K562 (cell line): ENCODE measurements at regions not wholly inside any gene's neighbourhood (a gene's known extent, or its start where the extent isn't known, plus 50 kb on each side); places are given as distances from the start of the nearest gene placed in this dataset.

Experiments used
- ATAC-seq: fragments of 200-7000 bp; cut with Tn5 transposase; 3 replicates; pipeline ENCODE4 v1.9.1; 2020; ENCODE audit warnings: moderate library complexity
- BruUV-seq: library from RNA; stranded (reverse); fragments of 400-500 nt; replicated peaks from 2 replicates; lab custom pipeline; 2021; lab: Mats Ljungman, UMichigan
- CTCF ChIA-PET: fragments of 300-600 bp; formaldehyde crosslinking; extraction: SDS; loops from one replicate; lab custom pipeline; 2021; ENCODE audit warnings: low intra/inter-chr PET ratio; lab: Yijun Ruan, JAX
- POLR2A ChIA-PET: fragments of 300-600, 350-650 bp; sonication (Branson Sonifier 250); formaldehyde crosslinking; extraction: SDS; loops from one replicate; lab custom pipeline; 2021; ENCODE audit warnings: antibody characterized with exemption, inconsistent platforms; lab: Yijun Ruan, JAX
- DNase-seq, 4 experiments: peaks; one replicate each; pipeline versions ENCODE4 v3.0.0 to v3.0.0-alpha.2; 2011 to 2018; ENCODE audit warnings: low spot score in 3 of 4, mixed read lengths in 3 of 4; ENCODE audit errors: extremely low read depth in 1 of 4
- FAIRE-seq: peaks from 2 replicates; lab custom pipeline; 2011; peaks lifted over from hg19 to GRCh38; lab: Jason Lieb, UNC
- H2AFZ ChIP-seq: 2 replicates; pipeline ENCODE4 v1.6.0; 2011; ENCODE audit warnings: low read depth, low read length, control low read depth, inconsistent platforms
- H3K27ac ChIP-seq: fragments of 200-600 bp; 3 replicates; pipeline ENCODE4 v1.8.0; 2011; ENCODE audit warnings: low read depth, mild to moderate bottlenecking, control low read depth, inconsistent platforms, low read length, moderate library complexity, mixed read lengths; ENCODE audit errors: extremely low read depth
- H3K27me3 ChIP-seq, 2 experiments: fragments of 300-600 bp in 1 of 2; 2 replicates in 1 of 2; 3 replicates in 1 of 2; pipeline versions ENCODE4 v1.6.0 to v1.8.0; 2011; ENCODE audit warnings: inconsistent platforms in 2 of 2, low read length in 2 of 2, mild to moderate bottlenecking in 1 of 2, mixed read lengths in 1 of 2, moderate library complexity in 1 of 2; ENCODE audit not compliant: control insufficient read depth in 2 of 2, insufficient read depth in 2 of 2
- H3K36me3 ChIP-seq: fragments of 300-600 bp; 3 replicates; pipeline ENCODE4 v1.8.0; 2011; ENCODE audit warnings: mild to moderate bottlenecking, low read length, inconsistent platforms; ENCODE audit not compliant: control insufficient read depth, insufficient read depth
- H3K4me1 ChIP-seq, 2 experiments: fragments of 200-600 bp in 1 of 2; replicated peaks in 1 of 2; 2 replicates in 1 of 2; 3 replicates in 1 of 2; pipeline versions ENCODE4 v1.5.1 to v1.8.0; 2011; ENCODE audit warnings: inconsistent platforms in 2 of 2, low read length in 2 of 2, mild to moderate bottlenecking in 1 of 2, mixed read lengths in 1 of 2, moderate library complexity in 1 of 2; ENCODE audit not compliant: control insufficient read depth in 2 of 2, insufficient read depth in 2 of 2
- H3K4me2 ChIP-seq: 2 replicates; pipeline ENCODE4 v1.6.1; 2011; ENCODE audit warnings: low read length, control low read depth, inconsistent platforms, mixed read lengths; ENCODE audit not compliant: insufficient read depth
- H3K4me3 ChIP-seq: fragments of 200-600 bp; sonication (generic), shearing (Covaris generic); 2 replicates; pipeline ENCODE4 v1.5.1; 2016; ENCODE audit warnings: control low read depth, inconsistent platforms
- H3K79me2 ChIP-seq: fragments of 200-600 bp; 3 replicates; pipeline ENCODE4 v1.8.0; 2011; ENCODE audit warnings: low read length, inconsistent platforms; ENCODE audit not compliant: control insufficient read depth, insufficient read depth
- H3K9ac ChIP-seq, 2 experiments: 2 replicates each; pipeline versions ENCODE4 v1.6.0 to v1.6.1; 2011; ENCODE audit warnings: low read depth in 2 of 2, low read length in 2 of 2, control low read depth in 1 of 2, inconsistent platforms in 1 of 2, mild to moderate bottlenecking in 1 of 2, mixed read lengths in 1 of 2; ENCODE audit not compliant: insufficient read depth in 1 of 2
- H3K9me1 ChIP-seq: one replicate; pipeline ENCODE4 v1.6.0; 2011; ENCODE audit warnings: inconsistent platforms, mild to moderate bottlenecking, low read length, moderate library complexity; ENCODE audit not compliant: control insufficient read depth, insufficient read depth
- H3K9me3 ChIP-seq: replicated peaks from 2 replicates; pipeline ENCODE4 v1.5.1; 2011; ENCODE audit warnings: low read depth, low read length, inconsistent platforms; ENCODE audit not compliant: control insufficient read depth, insufficient read depth
- H4K20me1 ChIP-seq: replicated peaks from 2 replicates; pipeline ENCODE4 v1.6.1; 2011; ENCODE audit warnings: low read length, inconsistent platforms, mixed read lengths; ENCODE audit not compliant: control insufficient read depth, insufficient read depth
- ARID1B ChIP-seq: fragments of 450-650 bp; IDR thresholded peaks from 2 replicates; pipeline ENCODE4 v1.6.1; 2016; ENCODE audit warnings: antibody characterized with exemption, mild to moderate bottlenecking, inconsistent platforms
- MCM2 ChIP-seq: fragments of 450-650 bp; IDR thresholded peaks from 2 replicates; pipeline ENCODE4 v1.6.1; 2017; ENCODE audit warnings: low read depth, mild to moderate bottlenecking
- NONO ChIP-seq, 2 experiments: fragments of 200-400 bp in 1 of 2; fragments of 450-650 bp in 1 of 2; formaldehyde crosslinking in 1 of 2; IDR thresholded peaks; 2 replicates each; pipeline ENCODE4 v1.6.1; 2017; ENCODE audit warnings: low read depth in 2 of 2, mild to moderate bottlenecking in 2 of 2, moderate library complexity in 2 of 2, low read length in 1 of 2
- OTX1 ChIP-seq: fragments of 450-650 bp; formaldehyde crosslinking; IDR thresholded peaks from 2 replicates; pipeline ENCODE4 v1.4.0; 2022; ENCODE audit warnings: mild to moderate bottlenecking
- PURB ChIP-seq: sonication (generic); formaldehyde crosslinking; IDR thresholded peaks from 2 replicates; pipeline ENCODE4 v1.9.0; 2021; ENCODE audit warnings: low read depth, mild to moderate bottlenecking, missing genetic modification reagents
- RBBP5 ChIP-seq: fragments of 200-600 bp; sonication (generic); IDR thresholded peaks from 2 replicates; pipeline ENCODE4 v1.6.1; 2012; ENCODE audit warnings: borderline replicate concordance, mild to moderate bottlenecking, low read length, control low read depth, inconsistent platforms; ENCODE audit not compliant: insufficient read depth, poor library complexity, severe bottlenecking
- RFX5 ChIP-seq: IDR thresholded peaks from 2 replicates; pipeline ENCODE4 v1.6.1; 2011; ENCODE audit warnings: low read depth, mild to moderate bottlenecking, improper control_type of control experiment, low read length
- SREBF2 ChIP-seq: sonication (generic); formaldehyde crosslinking; IDR thresholded peaks from 2 replicates; pipeline ENCODE4 v1.4.0; 2020; ENCODE audit warnings: mild to moderate bottlenecking, missing genetic modification reagents
- XRCC3 ChIP-seq: fragments of 450-650 bp; IDR thresholded peaks from 2 replicates; pipeline ENCODE4 v1.6.1; 2017; ENCODE audit warnings: mild to moderate bottlenecking, moderate library complexity
- ZNF197 ChIP-seq: fragments of 200-800 bp; sonication (Bioruptor generic); IDR thresholded peaks from 2 replicates; pipeline ENCODE4 v1.6.1; 2016; ENCODE audit warnings: low read depth, missing genetic modification characterization, missing compliant biosample characterization
- ZNF239 ChIP-seq: fragments of 250-450 bp; sonication (Bioruptor Pico); IDR thresholded peaks from 2 replicates; pipeline ENCODE4 v1.4.0; 2020; ENCODE audit warnings: mild to moderate bottlenecking
- ZNF282 ChIP-seq: sonication (generic); formaldehyde crosslinking; IDR thresholded peaks from 2 replicates; pipeline ENCODE4 v1.8.1; 2023; ENCODE audit warnings: missing genetic modification reagents
- ZNF3 ChIP-seq: fragments of 250-450 bp; sonication (Bioruptor Pico); IDR thresholded peaks from 2 replicates; pipeline ENCODE4 v1.5.0; 2021; ENCODE audit warnings: mild to moderate bottlenecking, moderate library complexity
- in situ Hi-C: fragments of 300-500 bp; cut with MboI; formaldehyde crosslinking; loops from 4 replicates; pipeline ENCODE4 v1.15.0; 2018; ENCODE audit warnings: inconsistent platforms, mixed read lengths
- intact Hi-C: fragments of 100-400 bp; cut with micrococcal nuclease; formaldehyde crosslinking; loops from 2 replicates; pipeline ENCODE4 v1.14.2; 2022
- TF ChIP-seq, protein P1 (sequence below): sonication (generic); formaldehyde crosslinking; IDR thresholded peaks from 2 replicates; pipeline ENCODE4 v1.8.1; 2022; ENCODE audit warnings: missing genetic modification reagents
- TF ChIP-seq, protein P2 (sequence below): fragments of 250-450 bp; sonication (Bioruptor Pico); IDR thresholded peaks from 2 replicates; pipeline ENCODE4 v1.4.0; 2020; ENCODE audit warnings: borderline replicate concordance

DNA sequence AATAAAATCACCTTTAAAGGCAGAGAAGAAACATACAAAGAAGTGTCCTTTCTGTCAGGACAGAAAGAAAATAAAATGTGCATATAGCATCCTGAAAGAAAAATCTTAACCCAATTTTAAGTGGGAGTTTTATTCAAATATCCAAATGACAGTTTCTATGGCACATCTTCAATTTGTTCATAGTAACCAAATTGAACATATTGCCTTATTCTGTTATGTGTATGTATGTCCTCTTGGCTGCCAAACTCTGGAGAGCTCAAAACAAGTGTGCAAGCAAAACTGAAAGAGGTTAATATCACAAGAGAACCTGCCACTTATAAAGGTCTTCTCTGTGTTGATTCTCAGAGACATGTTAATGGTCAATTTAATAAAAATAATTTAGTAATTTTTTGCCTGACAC is 334.7 kb downstream of the BCKDHB start:
- no TSS peak for BruUV-seq
- Histone ChIP-seq H3K36me3 (no peaks in the 10 kb centered on the region), H3K4me2 (no peak overlapping the region), H3K4me3 (no peak overlapping the region), H3K27ac (no peak overlapping the region), H3K9me1 (no peaks in the 10 kb centered on the region), H2AFZ (no peak overlapping the region), H3K4me1 (no peaks in the 10 kb centered on the region), H3K9me3 (no peaks in the 10 kb centered on the region), H3K27me3 (no peaks in the 10 kb centered on the region), H4K20me1 (no peaks in the 10 kb centered on the region), H3K9ac (no peak overlapping the region), H3K79me2 (no peaks in the 10 kb centered on the region)
- FAIRE-seq: no peak
- DNase-seq: no peak
- TF ChIP-seq ZNF239 (CRISPR knock-in tag) (no peak), ZNF197 (CRISPR knock-in tag) (no peak), XRCC3 (no peak), ARID1B (no peak), RFX5 (no peak), RBBP5 (no peak), NONO (IDR thresholded peaks at IDR 0.05; ENCODE audit: low read depth in 2 of 2, low read length in 1 of 2) (no peak), SREBF2 (no peak), ZNF282 (CRISPR knock-in tag) (no peak), ZNF3 (CRISPR knock-in tag) (no peak), OTX1 (no peak), MCM2 (no peak), PURB (CRISPR knock-in tag) (no peak)
- TF ChIP-seq, protein P1, sequence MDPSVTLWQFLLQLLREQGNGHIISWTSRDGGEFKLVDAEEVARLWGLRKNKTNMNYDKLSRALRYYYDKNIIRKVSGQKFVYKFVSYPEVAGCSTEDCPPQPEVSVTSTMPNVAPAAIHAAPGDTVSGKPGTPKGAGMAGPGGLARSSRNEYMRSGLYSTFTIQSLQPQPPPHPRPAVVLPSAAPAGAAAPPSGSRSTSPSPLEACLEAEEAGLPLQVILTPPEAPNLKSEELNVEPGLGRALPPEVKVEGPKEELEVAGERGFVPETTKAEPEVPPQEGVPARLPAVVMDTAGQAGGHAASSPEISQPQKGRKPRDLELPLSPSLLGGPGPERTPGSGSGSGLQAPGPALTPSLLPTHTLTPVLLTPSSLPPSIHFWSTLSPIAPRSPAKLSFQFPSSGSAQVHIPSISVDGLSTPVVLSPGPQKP (CRISPR knock-in tag): no peak
- TF ChIP-seq, protein P2, sequence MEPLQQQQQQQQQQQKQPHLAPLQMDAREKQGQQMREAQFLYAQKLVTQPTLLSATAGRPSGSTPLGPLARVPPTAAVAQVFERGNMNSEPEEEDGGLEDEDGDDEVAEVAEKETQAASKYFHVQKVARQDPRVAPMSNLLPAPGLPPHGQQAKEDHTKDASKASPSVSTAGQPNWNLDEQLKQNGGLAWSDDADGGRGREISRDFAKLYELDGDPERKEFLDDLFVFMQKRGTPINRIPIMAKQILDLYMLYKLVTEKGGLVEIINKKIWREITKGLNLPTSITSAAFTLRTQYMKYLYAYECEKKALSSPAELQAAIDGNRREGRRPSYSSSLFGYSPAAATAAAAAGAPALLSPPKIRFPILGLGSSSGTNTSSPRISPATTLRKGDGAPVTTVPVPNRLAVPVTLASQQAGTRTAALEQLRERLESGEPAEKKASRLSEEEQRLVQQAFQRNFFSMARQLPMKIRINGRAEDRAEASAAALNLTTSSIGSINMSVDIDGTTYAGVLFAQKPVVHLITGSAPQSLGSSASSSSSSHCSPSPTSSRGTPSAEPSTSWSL (CRISPR knock-in tag): no peak
- in situ Hi-C loops (no loop called here), intact Hi-C loops (no loop called here)
- POLR2A ChIA-PET: no interaction called here
- CTCF ChIA-PET: no interaction called here
- no peak for ATAC-seq
